Lower leg skin (tissue), 3 donors: ENCODE measurements at regions not wholly inside any gene's neighbourhood (a gene's known extent, or its start where the extent isn't known, plus 50 kb on each side); places are given as distances from the start of the nearest gene placed in this dataset.

Experiments
- CTCF ChIP-seq, 3 donors: fragments of 450-650 bp; IDR thresholded peaks; one replicate each; pipeline ENCODE4 v1.5.1; 2016; ENCODE audit warnings: antibody characterized with exemption in 3 of 3, mild to moderate bottlenecking in 3 of 3, moderate library complexity in 2 of 3
- POLR2A ChIP-seq, 2 donors: fragments of 450-650 bp; IDR thresholded peaks; one replicate each; pipeline ENCODE4 v1.6.1; 2016 to 2017; ENCODE audit warnings: antibody characterized with exemption in 2 of 2, mild to moderate bottlenecking in 1 of 2, moderate library complexity in 1 of 2

GRCh38 chr2:183490489-183490888 lies 366.2 kb downstream of the NUP35 start:
- no peak for TF ChIP-seq CTCF (IDR thresholded peaks at IDR 0.05)
- TF ChIP-seq POLR2A (IDR thresholded peaks at IDR 0.05) = no peak
